Esophagus squamous epithelium (tissue), 5 donors: ENCODE measurements at regions not wholly inside any gene's neighbourhood (a gene's known extent, or its start where the extent isn't known, plus 50 kb on each side); places are given as distances from the start of the nearest gene placed in this dataset.

Source experiments
- DNase-seq: peaks from one replicate; lab custom pipeline; 2025; lab: John Stamatoyannopoulos, UW
- H3K27ac ChIP-seq, 4 donors: fragments of 200-600 bp; sonication (generic); one replicate each; pipeline ENCODE4 v1.5.1; 2016 to 2019; ENCODE audit warnings: mild to moderate bottlenecking in 1 of 4
- H3K27me3 ChIP-seq, 4 donors: fragments of 200-600 bp; sonication (generic); 1 replicate in 3 of 4; 2 replicates in 1 of 4; pipeline versions ENCODE4 v1.5.1 to v1.6.0; 2017 to 2021; ENCODE audit warnings: antibody characterized with exemption in 1 of 4
- H3K36me3 ChIP-seq, 3 donors: fragments of 200-600 bp; sonication (generic); one replicate each; pipeline ENCODE4 v1.5.1; 2016 to 2019
- H3K4me1 ChIP-seq, 3 donors: fragments of 200-600 bp; sonication (generic); one replicate each; pipeline ENCODE4 v1.5.1; 2017 to 2019
- H3K4me3 ChIP-seq, 4 donors: fragments of 200-600 bp; sonication (generic); 1 replicate in 3 of 4; 2 replicates in 1 of 4; pipeline ENCODE4 v1.5.1; 2016 to 2019; ENCODE audit warnings: mild to moderate bottlenecking in 2 of 4, moderate library complexity in 1 of 4
- H3K9me3 ChIP-seq, 3 donors: fragments of 200-600 bp; sonication (generic); one replicate each; pipeline ENCODE4 v1.5.1; 2016 to 2019
- POLR2A ChIP-seq, 4 donors: fragments of 450-650 bp; IDR thresholded peaks; one replicate each; pipeline ENCODE4 v1.6.1; 2017; ENCODE audit warnings: antibody characterized with exemption in 4 of 4, mild to moderate bottlenecking in 4 of 4, moderate library complexity in 3 of 4
- WGBS, 2 donors: methylation state at CpG; one replicate each; pipeline ENCODE4 v1.1.5; 2018; 5-methylcytosine and 5-hydroxymethylcytosine counted together
- intact Hi-C: fragments of 100-400 bp; cut with DNase I; formaldehyde crosslinking; loops from one replicate; pipeline ENCODE4 v1.15.0; 2022
- TF ChIP-seq, protein P1 (sequence below), 6 experiments: fragments of 450-650 bp in 4 of 6; fragments of 200-600 bp in 2 of 6; sonication (generic) in 2 of 6; IDR thresholded peaks; one replicate each; pipeline ENCODE4 v1.5.1; 2016 to 2019; ENCODE audit warnings: antibody characterized with exemption in 6 of 6, mild to moderate bottlenecking in 4 of 6, moderate library complexity in 4 of 6
- donor health status: DM: yes; HTN: yes; CAD: no.

DNA sequence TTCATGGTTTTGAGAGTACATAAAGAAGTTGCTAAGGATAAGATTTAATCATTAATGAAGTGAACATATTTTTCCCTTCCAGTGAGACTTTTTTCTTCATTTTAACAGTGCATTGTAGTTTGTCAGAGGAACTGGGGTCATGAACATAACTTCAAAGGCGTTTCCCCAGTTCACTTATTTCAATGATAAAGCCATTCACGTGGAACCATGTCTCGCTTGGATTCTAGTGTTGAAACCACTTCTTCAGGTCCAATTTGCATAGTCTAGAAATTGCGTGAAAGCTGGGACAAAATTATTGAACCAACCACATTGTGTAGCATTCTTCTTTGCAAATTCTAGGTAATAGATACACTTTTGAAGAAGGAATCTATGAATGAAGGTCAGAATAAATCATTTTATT is 197.0 kb downstream of the CLIC5 start:
- WGBS, 2 donors, result 69 to 72% methylated on average over 4 of the region's 4 CpGs
- Histone ChIP-seq H3K9me3 (no peaks in the 10 kb centered on the region), H3K4me3 (no peak overlapping the region), H3K36me3 (no peaks in the 10 kb centered on the region), H3K27me3 (peaks cover 0 to 6% (median 0%) of the 10 kb centered on the region in 4 donors), H3K27ac (no peak overlapping the region), H3K4me1 (no peaks in the 10 kb centered on the region)
- no peak for DNase-seq
- intact Hi-C loops, result no loop called here
- TF ChIP-seq, protein P1, sequence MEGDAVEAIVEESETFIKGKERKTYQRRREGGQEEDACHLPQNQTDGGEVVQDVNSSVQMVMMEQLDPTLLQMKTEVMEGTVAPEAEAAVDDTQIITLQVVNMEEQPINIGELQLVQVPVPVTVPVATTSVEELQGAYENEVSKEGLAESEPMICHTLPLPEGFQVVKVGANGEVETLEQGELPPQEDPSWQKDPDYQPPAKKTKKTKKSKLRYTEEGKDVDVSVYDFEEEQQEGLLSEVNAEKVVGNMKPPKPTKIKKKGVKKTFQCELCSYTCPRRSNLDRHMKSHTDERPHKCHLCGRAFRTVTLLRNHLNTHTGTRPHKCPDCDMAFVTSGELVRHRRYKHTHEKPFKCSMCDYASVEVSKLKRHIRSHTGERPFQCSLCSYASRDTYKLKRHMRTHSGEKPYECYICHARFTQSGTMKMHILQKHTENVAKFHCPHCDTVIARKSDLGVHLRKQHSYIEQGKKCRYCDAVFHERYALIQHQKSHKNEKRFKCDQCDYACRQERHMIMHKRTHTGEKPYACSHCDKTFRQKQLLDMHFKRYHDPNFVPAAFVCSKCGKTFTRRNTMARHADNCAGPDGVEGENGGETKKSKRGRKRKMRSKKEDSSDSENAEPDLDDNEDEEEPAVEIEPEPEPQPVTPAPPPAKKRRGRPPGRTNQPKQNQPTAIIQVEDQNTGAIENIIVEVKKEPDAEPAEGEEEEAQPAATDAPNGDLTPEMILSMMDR (IDR thresholded peaks at IDR 0.05), result no peak
- TF ChIP-seq POLR2A (IDR thresholded peaks at IDR 0.05), result no peak

DNA sequence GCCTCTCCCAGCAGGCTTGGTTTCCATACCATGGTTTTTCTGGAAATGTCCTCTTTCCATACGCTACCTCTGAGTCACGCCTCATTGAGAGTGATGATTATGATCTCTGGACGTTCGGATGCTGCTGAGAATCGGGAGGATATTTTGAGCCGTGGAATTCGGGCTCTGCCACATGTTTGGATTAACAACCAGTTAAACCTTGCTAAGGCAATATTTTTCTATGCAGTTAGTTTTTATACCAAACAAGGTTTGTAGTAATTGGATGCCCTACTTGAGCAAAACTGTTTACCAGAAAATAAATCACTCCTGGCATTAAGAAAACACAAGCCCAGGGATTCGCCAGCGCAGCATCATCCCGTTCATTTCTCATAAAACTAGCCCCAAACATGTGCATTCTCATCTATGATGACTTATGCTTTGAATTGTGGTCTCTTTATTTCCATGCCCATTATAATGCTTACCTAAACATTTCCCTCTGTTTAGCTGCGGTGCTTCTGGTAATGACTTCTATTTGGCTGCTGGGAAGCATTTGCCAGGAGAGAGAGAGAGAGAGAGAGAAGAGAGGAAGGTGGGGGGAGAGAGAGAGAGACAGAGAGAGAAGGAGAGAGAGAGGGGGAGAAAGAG is 198.9 kb downstream of the CLIC5 start:
- no peaks in the 10 kb centered on the region for H3K4me1 ChIP-seq

GRCh38 chr6:45815466-45816125 is 200.1 kb downstream of the CLIC5 start:
- 87 to 92% methylated on average over 11 to 13 of the region's 13 CpGs for WGBS, 2 donors
- Histone ChIP-seq H3K27ac (no peak overlapping the region), H3K27me3 (peaks cover 0 to 8% (median 0%) of the 10 kb centered on the region in 4 donors), H3K4me3 (no peak overlapping the region), H3K36me3 (no peaks in the 10 kb centered on the region), H3K4me1 (no peaks in the 10 kb centered on the region), H3K9me3 (no peaks in the 10 kb centered on the region)
- no peak for TF ChIP-seq POLR2A (IDR thresholded peaks at IDR 0.05)
- TF ChIP-seq, protein P1 (IDR thresholded peaks at IDR 0.05), result no peak
- intact Hi-C loops, result no loop called here
- no peak for DNase-seq

More for the DNA sequence above, 198.9 kb downstream of the CLIC5 start:
- Histone ChIP-seq H3K9me3 (no peaks in the 10 kb centered on the region), H3K4me3 (no peak overlapping the region), H3K27ac (no peak overlapping the region), H3K27me3 (no peaks in the 10 kb centered on the region), H3K36me3 (no peaks in the 10 kb centered on the region)
- TF ChIP-seq, protein P1 (IDR thresholded peaks at IDR 0.05), result no peak
- no peak for TF ChIP-seq POLR2A (IDR thresholded peaks at IDR 0.05)
- intact Hi-C loops, result no loop called here
- WGBS, 2 donors, result 61 to 63% methylated on average over 11 of the region's 11 CpGs
- DNase-seq, result no peak

- no peak for DNase-seq
- intact Hi-C loops, result no loop called here
Observed at GRCh38 chr6:45814772-45815171, 200.9 kb downstream of the CLIC5 start.

GRCh38 chr6:45813943-45814342 is 201.7 kb downstream of the CLIC5 start:
- DNase-seq, result no peak
- TF ChIP-seq, protein P1 (IDR thresholded peaks at IDR 0.05), result no peak
- TF ChIP-seq POLR2A (IDR thresholded peaks at IDR 0.05), result no peak
- Histone ChIP-seq H3K27me3 (peaks cover 0 to 8% (median 0%) of the 10 kb centered on the region in 4 donors), H3K27ac (no peak overlapping the region), H3K4me1 (no peaks in the 10 kb centered on the region), H3K9me3 (no peaks in the 10 kb centered on the region), H3K36me3 (no peaks in the 10 kb centered on the region), H3K4me3 (no peak overlapping the region)
- intact Hi-C loops, result no loop called here
- WGBS, 2 donors, result 55 to 70% methylated on average over 3 of the region's 3 CpGs

More at GRCh38 chr6:45814772-45815171, 200.9 kb downstream of the CLIC5 start:
- Histone ChIP-seq H3K4me3 (no peak overlapping the region), H3K27ac (no peak overlapping the region), H3K9me3 (no peaks in the 10 kb centered on the region), H3K27me3 (peaks cover 0 to 8% (median 0%) of the 10 kb centered on the region in 4 donors), H3K36me3 (no peaks in the 10 kb centered on the region), H3K4me1 (no peaks in the 10 kb centered on the region)
- TF ChIP-seq, protein P1 (IDR thresholded peaks at IDR 0.05), result no peak
- no peak for TF ChIP-seq POLR2A (IDR thresholded peaks at IDR 0.05)
- WGBS, 2 donors, result 75 to 88% methylated on average over 2 of the region's 2 CpGs
